Suprapubic skin (tissue), 4 donors: ENCODE measurements at regions not wholly inside any gene's neighbourhood (a gene's known extent, or its start where the extent isn't known, plus 50 kb on each side); places are given as distances from the start of the nearest gene placed in this dataset.

ENCODE experiments used
- POLR2A ChIP-seq, 2 donors: fragments of 450-650 bp; IDR thresholded peaks; one replicate each; pipeline ENCODE4 v1.6.1; 2017; ENCODE audit warnings: antibody characterized with exemption in 2 of 2, mild to moderate bottlenecking in 2 of 2, moderate library complexity in 2 of 2
- POLR2AphosphoS5 ChIP-seq, 3 donors: sonication (generic); formaldehyde crosslinking; IDR thresholded peaks; one replicate each; pipeline ENCODE4 v1.6.1; 2017; ENCODE audit warnings: antibody characterized with exemption in 3 of 3
- TF ChIP-seq, protein P1 (sequence below), 2 donors: fragments of 200-600 bp in 1 of 2; fragments of 450-650 bp in 1 of 2; sonication (generic) in 1 of 2; IDR thresholded peaks; one replicate each; pipeline ENCODE4 v1.5.1; 2016 to 2019; ENCODE audit warnings: antibody characterized with exemption in 2 of 2, mild to moderate bottlenecking in 1 of 2, moderate library complexity in 1 of 2

DNA sequence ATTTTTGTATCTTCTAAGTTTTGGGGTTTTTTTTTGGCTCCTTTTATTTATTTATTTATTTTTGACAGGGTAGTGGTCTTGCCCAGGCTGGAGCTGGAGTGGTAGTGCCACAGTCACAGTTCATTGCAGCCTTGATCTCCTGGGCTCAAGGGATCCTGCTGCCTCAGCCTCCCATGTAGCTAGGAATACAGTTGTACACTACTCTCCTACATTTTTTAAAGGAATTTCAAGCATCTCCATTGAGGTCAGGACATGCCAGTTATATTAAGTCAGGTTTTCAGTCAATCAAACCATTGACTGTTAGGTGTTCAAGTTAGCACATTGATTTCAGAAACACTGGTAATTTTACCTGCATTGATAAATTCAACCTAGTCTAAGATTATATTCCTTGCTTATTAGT lies 480.5 kb upstream of the SPRY2 start:
- TF ChIP-seq POLR2AphosphoS5 (IDR thresholded peaks at IDR 0.05) (no peak), POLR2A (IDR thresholded peaks at IDR 0.05) (no peak)
- TF ChIP-seq, protein P1, sequence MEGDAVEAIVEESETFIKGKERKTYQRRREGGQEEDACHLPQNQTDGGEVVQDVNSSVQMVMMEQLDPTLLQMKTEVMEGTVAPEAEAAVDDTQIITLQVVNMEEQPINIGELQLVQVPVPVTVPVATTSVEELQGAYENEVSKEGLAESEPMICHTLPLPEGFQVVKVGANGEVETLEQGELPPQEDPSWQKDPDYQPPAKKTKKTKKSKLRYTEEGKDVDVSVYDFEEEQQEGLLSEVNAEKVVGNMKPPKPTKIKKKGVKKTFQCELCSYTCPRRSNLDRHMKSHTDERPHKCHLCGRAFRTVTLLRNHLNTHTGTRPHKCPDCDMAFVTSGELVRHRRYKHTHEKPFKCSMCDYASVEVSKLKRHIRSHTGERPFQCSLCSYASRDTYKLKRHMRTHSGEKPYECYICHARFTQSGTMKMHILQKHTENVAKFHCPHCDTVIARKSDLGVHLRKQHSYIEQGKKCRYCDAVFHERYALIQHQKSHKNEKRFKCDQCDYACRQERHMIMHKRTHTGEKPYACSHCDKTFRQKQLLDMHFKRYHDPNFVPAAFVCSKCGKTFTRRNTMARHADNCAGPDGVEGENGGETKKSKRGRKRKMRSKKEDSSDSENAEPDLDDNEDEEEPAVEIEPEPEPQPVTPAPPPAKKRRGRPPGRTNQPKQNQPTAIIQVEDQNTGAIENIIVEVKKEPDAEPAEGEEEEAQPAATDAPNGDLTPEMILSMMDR (IDR thresholded peaks at IDR 0.05), result no peak
